Smooth muscle cell (in vitro differentiated cells): ENCODE measurements at regions not wholly inside any gene's neighbourhood (a gene's known extent, or its start where the extent isn't known, plus 50 kb on each side); places are given as distances from the start of the nearest gene placed in this dataset.

Source experiments
- DNase-seq: peaks from one replicate; lab custom pipeline; 2025; ENCODE audit not compliant: unreplicated experiment; lab: John Stamatoyannopoulos, UW
- H2AFZ ChIP-seq: fragments of 200-600 bp; sonication (generic); 2 replicates; pipeline ENCODE4 v1.6.0; 2016; ENCODE audit warnings: antibody characterized with exemption, low read depth, mild to moderate bottlenecking
- H3F3A ChIP-seq: fragments of 200-600 bp; sonication (generic); 2 replicates; pipeline ENCODE4 v1.6.0; 2017; ENCODE audit warnings: antibody characterized with exemption, low read depth
- H3K27ac ChIP-seq: fragments of 200-600 bp; sonication (generic); 2 replicates; pipeline ENCODE4 v1.5.1; 2016; ENCODE audit warnings: low read depth, mild to moderate bottlenecking
- H3K27me3 ChIP-seq: fragments of 200-600 bp; sonication (generic); 2 replicates; pipeline ENCODE4 v1.6.1; 2016; ENCODE audit warnings: low read depth, mild to moderate bottlenecking
- H3K36me3 ChIP-seq: fragments of 200-600 bp; sonication (generic); 2 replicates; pipeline ENCODE4 v1.5.1; 2016; ENCODE audit warnings: low read depth
- H3K4me1 ChIP-seq: fragments of 200-600 bp; sonication (generic); 2 replicates; pipeline ENCODE4 v1.5.1; 2016; ENCODE audit warnings: low read depth
- H3K4me2 ChIP-seq: fragments of 200-600 bp; sonication (generic); 2 replicates; pipeline ENCODE4 v1.6.0; 2016; ENCODE audit warnings: mild to moderate bottlenecking
- H3K4me3 ChIP-seq: fragments of 200-600 bp; sonication (generic); 2 replicates; pipeline ENCODE4 v1.5.1; 2016; ENCODE audit warnings: mild to moderate bottlenecking
- H3K79me2 ChIP-seq: fragments of 200-600 bp; sonication (generic); 2 replicates; pipeline ENCODE4 v1.6.0; 2016; ENCODE audit warnings: low read depth, mild to moderate bottlenecking
- H3K9ac ChIP-seq: fragments of 200-600 bp; sonication (generic); 2 replicates; pipeline ENCODE4 v1.6.0; 2016; ENCODE audit warnings: low read depth
- H3K9me3 ChIP-seq: fragments of 200-600 bp; sonication (generic); replicated peaks from 2 replicates; pipeline ENCODE4 v1.5.1; 2016; ENCODE audit warnings: low read depth
- H4K20me1 ChIP-seq: fragments of 200-600 bp; sonication (generic); 2 replicates; pipeline ENCODE4 v1.6.0; 2016; ENCODE audit warnings: low read depth
- CTCF ChIP-seq: fragments of 200-600 bp; sonication (generic); IDR thresholded peaks from 2 replicates; pipeline ENCODE4 v1.5.1; 2017; ENCODE audit warnings: borderline replicate concordance, mild to moderate bottlenecking, antibody characterized with exemption; ENCODE audit not compliant: insufficient read depth, poor library complexity, severe bottlenecking
- WGBS: methylation state at CpG from one replicate; pipeline ENCODE4 v1.1.7; 2016; ENCODE audit warnings: low lambda C conversion rate; 5-methylcytosine and 5-hydroxymethylcytosine counted together

DNA sequence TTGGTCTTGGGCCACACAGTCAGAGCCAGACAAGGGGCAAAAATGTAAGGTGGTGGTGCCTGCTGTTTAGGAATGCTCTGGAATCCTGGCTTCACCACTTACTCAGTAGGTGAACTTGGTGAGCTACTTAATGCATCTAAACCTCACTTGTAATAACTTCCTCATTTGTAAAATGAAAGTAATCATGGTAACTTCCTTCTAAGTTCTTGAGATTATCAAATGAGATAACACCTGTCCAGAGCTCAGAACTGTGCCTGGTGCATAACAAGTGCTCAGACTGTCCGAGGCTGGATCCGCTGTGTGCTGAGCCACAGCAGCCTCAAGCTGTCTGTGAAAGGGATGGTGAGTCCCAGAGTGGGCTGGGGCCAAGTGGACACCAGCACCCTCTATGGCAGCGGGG, 62.8 kb upstream of the KY start:
- Histone ChIP-seq H3K4me3 (no peak overlapping the region), H4K20me1 (no peaks in the 10 kb centered on the region), H2AFZ (no peak overlapping the region), H3K9ac (no peak overlapping the region), H3K36me3 (no peaks in the 10 kb centered on the region), H3K4me1 (no peaks in the 10 kb centered on the region), H3K79me2 (no peaks in the 10 kb centered on the region), H3K4me2 (no peak overlapping the region), H3F3A (peaks cover 8% of the 10 kb centered on the region), H3K27me3 (no peaks in the 10 kb centered on the region), H3K27ac (no peak overlapping the region), H3K9me3 (no peaks in the 10 kb centered on the region)
- WGBS: 94% methylated on average over 3 of the region's 3 CpGs
- TF ChIP-seq CTCF: no peak
- no peak for DNase-seq

- no peak overlapping the region for H3K4me3 ChIP-seq
- H3K9ac ChIP-seq: no peak overlapping the region
- no peaks in the 10 kb centered on the region for H3K27me3 ChIP-seq
- H3K36me3 ChIP-seq: no peaks in the 10 kb centered on the region
- no peaks in the 10 kb centered on the region for H3K4me1 ChIP-seq
- no peaks in the 10 kb centered on the region for H3K79me2 ChIP-seq
- DNase-seq: no peak
- H3K9me3 ChIP-seq: no peaks in the 10 kb centered on the region
- WGBS: 75% methylated on average over 4 of the region's 4 CpGs
- no peak for TF ChIP-seq CTCF
- no peaks in the 10 kb centered on the region for H4K20me1 ChIP-seq
- no peak overlapping the region for H3K4me2 ChIP-seq
- H2AFZ ChIP-seq: no peak overlapping the region
- no peak overlapping the region for H3K27ac ChIP-seq
- H3F3A ChIP-seq: no peaks in the 10 kb centered on the region
These were observed 67.9 kb upstream of the KY start for GRCh38 chr3:134718726-134719125.

- Histone ChIP-seq H3K27me3 (no peaks in the 10 kb centered on the region), H2AFZ (no peak overlapping the region), H3K4me3 (no peak overlapping the region), H3K4me1 (peaks cover 2% of the 10 kb centered on the region), H3K27ac (no peak overlapping the region), H3K79me2 (no peaks in the 10 kb centered on the region), H4K20me1 (no peaks in the 10 kb centered on the region), H3F3A (no peaks in the 10 kb centered on the region), H3K9ac (no peak overlapping the region), H3K9me3 (no peaks in the 10 kb centered on the region), H3K36me3 (no peaks in the 10 kb centered on the region), H3K4me2 (no peak overlapping the region)
- WGBS: 67% methylated on average over 1 of the region's 1 CpG
- DNase-seq: no peak
- TF ChIP-seq CTCF: no peak
These were observed 70.4 kb upstream of the KY start for GRCh38 chr3:134721214-134721613.

DNA sequence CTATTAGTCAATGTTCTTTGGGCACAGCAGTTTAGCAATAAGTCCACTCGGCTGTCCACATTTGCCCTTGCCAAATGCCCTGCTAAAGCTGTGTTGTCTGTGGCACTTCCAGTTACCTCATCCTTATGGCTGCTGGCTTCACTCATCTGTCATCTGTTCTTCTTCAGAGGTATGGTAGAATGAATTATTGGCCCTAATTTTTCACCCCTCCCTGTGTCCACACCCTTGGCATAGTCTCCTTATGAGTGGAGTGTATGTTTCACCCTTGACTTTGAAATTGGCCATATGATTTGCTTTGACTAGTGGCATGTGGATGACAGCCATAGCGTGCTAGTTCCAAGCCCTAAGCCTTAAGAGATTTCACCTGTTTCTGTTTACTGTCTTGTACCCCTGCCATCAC, 72.1 kb upstream of the EPHB1 start:
- Histone ChIP-seq H3F3A (no peaks in the 10 kb centered on the region), H3K4me3 (no peak overlapping the region), H4K20me1 (no peaks in the 10 kb centered on the region), H3K4me2 (no peak overlapping the region), H3K27me3 (no peaks in the 10 kb centered on the region), H3K9ac (no peak overlapping the region), H3K9me3 (no peaks in the 10 kb centered on the region), H3K79me2 (no peaks in the 10 kb centered on the region), H2AFZ (no peak overlapping the region), H3K36me3 (no peaks in the 10 kb centered on the region), H3K27ac (no peak overlapping the region), H3K4me1 (peaks cover 9% of the 10 kb centered on the region)
- TF ChIP-seq CTCF: no peak
- WGBS: 84% methylated on average over 2 of the region's 2 CpGs
- DNase-seq: no peak
